ENCODE measurements at regions not wholly inside any gene's neighbourhood (a gene's known extent, or its start where the extent isn't known, plus 50 kb on each side); places are given as distances from the start of the nearest gene placed in this dataset.

DNA sequence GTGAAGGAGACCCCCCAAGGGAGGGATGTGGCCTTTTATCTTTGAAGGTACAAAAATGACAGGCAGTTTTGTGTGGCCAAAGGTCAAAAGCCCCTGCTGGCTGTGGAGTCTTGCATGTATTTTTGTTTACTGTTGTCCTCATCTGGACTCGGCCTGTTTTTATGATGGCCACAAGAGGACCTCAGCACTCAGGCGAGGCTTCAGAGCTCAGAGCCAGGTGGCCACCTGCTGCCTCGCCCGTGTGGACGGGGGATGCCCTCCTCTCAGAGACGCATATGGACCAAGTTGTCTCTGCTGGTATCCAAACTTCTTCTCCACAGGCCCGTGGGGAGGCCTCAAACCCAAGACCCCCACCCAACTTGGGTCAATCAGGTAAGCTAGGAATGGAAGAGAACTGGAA is 118.2 kb downstream of the DACT2 start:
- H3K4me1 ChIP-seq (ENCODE audit: low read length), result no peaks in the 10 kb centered on the region
- H3K27me3 ChIP-seq (ENCODE audit: low read depth, low read length), result 0 out of 2 replicates have a peak, but pooled peaks cover 3% of the 10 kb centered on the region
- H3K9me3 ChIP-seq (ENCODE audit: insufficient read depth, low read length), result no peaks in the 10 kb centered on the region
- H2AFZ ChIP-seq (ENCODE audit: low read depth, low read length), result no peak overlapping the region
- no peak overlapping the region for H3K4me2 ChIP-seq (ENCODE audit: low read length)
- H3K36me3 ChIP-seq (replicated peaks; ENCODE audit: low read depth, low read length), result no peaks in the 10 kb centered on the region
- no peak overlapping the region for H3K9ac ChIP-seq (ENCODE audit: low read length)
- no peak overlapping the region for H3K27ac ChIP-seq (ENCODE audit: low read length)
- H3K79me2 ChIP-seq (ENCODE audit: low read length), result no peaks in the 10 kb centered on the region
- no peaks in the 10 kb centered on the region for H4K20me1 ChIP-seq (ENCODE audit: insufficient read depth, low read length)
- TF ChIP-seq, protein P1, sequence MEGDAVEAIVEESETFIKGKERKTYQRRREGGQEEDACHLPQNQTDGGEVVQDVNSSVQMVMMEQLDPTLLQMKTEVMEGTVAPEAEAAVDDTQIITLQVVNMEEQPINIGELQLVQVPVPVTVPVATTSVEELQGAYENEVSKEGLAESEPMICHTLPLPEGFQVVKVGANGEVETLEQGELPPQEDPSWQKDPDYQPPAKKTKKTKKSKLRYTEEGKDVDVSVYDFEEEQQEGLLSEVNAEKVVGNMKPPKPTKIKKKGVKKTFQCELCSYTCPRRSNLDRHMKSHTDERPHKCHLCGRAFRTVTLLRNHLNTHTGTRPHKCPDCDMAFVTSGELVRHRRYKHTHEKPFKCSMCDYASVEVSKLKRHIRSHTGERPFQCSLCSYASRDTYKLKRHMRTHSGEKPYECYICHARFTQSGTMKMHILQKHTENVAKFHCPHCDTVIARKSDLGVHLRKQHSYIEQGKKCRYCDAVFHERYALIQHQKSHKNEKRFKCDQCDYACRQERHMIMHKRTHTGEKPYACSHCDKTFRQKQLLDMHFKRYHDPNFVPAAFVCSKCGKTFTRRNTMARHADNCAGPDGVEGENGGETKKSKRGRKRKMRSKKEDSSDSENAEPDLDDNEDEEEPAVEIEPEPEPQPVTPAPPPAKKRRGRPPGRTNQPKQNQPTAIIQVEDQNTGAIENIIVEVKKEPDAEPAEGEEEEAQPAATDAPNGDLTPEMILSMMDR (IDR thresholded peaks at IDR 0.05; ENCODE audit: low read depth, low read length), result no peak
- TF ChIP-seq EZH2phosphoT487 (IDR thresholded peaks at IDR 0.05; ENCODE audit: low read depth), result no peak
- H3K4me3 ChIP-seq (ENCODE audit: low read length), result no peak overlapping the region

DNA sequence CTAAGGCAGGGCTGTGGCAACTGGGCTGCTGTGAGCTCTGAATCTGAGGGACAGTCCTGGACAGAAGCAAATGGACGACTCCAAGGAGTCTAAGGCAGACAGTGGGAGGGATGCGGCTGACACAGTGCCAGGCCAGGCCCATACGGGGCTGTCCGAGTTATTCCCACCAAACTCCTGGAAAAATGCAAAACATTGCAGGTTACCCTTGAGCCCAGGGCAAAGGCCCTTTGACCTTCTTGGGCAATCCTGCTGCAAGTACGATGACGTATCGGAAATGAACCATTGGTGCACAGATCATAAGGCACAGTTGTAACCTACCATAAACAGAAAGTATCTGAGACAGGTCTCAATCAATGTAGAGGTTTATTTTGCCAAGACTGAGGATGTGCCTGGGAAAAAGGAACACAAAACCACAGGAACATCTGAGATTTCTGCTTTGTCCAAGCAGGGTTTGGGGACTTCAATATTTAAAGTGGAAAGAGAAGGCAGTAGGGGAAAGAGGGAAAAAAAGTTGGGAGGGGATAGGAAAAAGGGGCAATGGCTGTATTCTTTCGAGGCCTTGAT is 118.9 kb downstream of the DACT2 start:
- H3K27me3 ChIP-seq (ENCODE audit: low read depth, low read length), result 0 out of 2 replicates have a peak, but pooled peaks cover 3% of the 10 kb centered on the region
- no peak overlapping the region for H3K27ac ChIP-seq (ENCODE audit: low read length)
- no peaks in the 10 kb centered on the region for H3K9me3 ChIP-seq (ENCODE audit: insufficient read depth, low read length)
- H3K4me2 ChIP-seq (ENCODE audit: low read length), result no peak overlapping the region
- H2AFZ ChIP-seq (ENCODE audit: low read depth, low read length), result no peak overlapping the region
- H3K79me2 ChIP-seq (ENCODE audit: low read length), result no peaks in the 10 kb centered on the region
- TF ChIP-seq EZH2phosphoT487 (IDR thresholded peaks at IDR 0.05; ENCODE audit: low read depth), result no peak
- TF ChIP-seq, protein P1 (IDR thresholded peaks at IDR 0.05; ENCODE audit: low read depth, low read length), result no peak
- no peaks in the 10 kb centered on the region for H3K4me1 ChIP-seq (ENCODE audit: low read length)
- no peaks in the 10 kb centered on the region for H4K20me1 ChIP-seq (ENCODE audit: insufficient read depth, low read length)
- no peak overlapping the region for H3K9ac ChIP-seq (ENCODE audit: low read length)
- H3K4me3 ChIP-seq (ENCODE audit: low read length), result no peak overlapping the region
- no peaks in the 10 kb centered on the region for H3K36me3 ChIP-seq (replicated peaks; ENCODE audit: low read depth, low read length)

DNA sequence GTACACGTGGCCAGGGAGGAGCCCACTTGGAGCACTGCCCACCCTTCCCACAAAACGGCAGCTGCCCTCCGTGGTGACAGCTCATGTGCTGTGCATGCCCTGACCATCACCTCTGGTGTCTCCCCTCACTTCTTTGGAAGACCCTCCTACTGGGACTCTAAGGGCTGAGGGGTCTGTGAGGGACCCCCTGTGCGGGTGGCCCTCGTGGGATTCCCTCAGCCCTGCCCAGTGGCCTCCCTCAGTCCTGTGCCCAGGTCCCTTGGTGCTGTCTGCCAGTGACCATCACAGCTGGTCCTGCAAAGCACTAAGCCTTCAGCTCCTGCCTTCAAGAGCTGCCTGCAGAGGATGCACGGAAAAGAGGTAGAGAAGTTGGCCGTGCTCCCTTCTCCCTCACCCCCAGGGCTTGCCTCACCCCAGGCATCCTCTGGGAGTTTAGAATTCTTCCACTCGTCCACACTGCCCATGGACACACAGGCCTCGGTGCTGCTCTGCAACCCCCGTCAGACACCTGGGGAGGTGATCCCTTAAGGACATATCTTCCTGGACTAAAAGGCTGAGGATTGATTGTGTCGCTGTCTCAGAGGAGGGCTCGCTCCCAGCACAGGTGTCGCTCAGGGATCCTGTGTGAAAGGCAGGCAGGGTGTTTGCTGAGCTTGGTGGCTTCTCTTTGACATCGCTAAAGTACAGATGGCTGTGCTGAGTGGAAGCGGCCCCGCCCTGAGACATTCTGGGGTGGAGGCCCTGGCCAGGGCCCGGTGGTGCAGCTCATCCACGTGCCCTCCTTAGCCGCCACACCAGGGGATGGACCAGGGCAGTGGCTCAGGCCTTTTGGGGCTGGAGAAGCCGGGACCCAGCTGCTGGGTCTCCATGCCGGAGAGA is 119.5 kb upstream of the FRMD1 start:
- Histone ChIP-seq H3K4me1 (ENCODE audit: low read length) (no peaks in the 10 kb centered on the region), H3K27me3 (ENCODE audit: low read depth, low read length) (0 out of 2 replicates have a peak, but pooled peaks cover 3% of the 10 kb centered on the region), H3K9ac (ENCODE audit: low read length) (no peak overlapping the region), H3K27ac (ENCODE audit: low read length) (no peak overlapping the region), H3K79me2 (ENCODE audit: low read length) (no peaks in the 10 kb centered on the region), H2AFZ (ENCODE audit: low read depth, low read length) (no peak overlapping the region), H3K9me3 (ENCODE audit: insufficient read depth, low read length) (no peaks in the 10 kb centered on the region), H3K36me3 (replicated peaks; ENCODE audit: low read depth, low read length) (no peaks in the 10 kb centered on the region), H4K20me1 (ENCODE audit: insufficient read depth, low read length) (no peaks in the 10 kb centered on the region), H3K4me3 (ENCODE audit: low read length) (no peak overlapping the region), H3K4me2 (ENCODE audit: low read length) (no peak overlapping the region)
- TF ChIP-seq, protein P1 (IDR thresholded peaks at IDR 0.05; ENCODE audit: low read depth, low read length), result no peak
- no peak for TF ChIP-seq EZH2phosphoT487 (IDR thresholded peaks at IDR 0.05; ENCODE audit: low read depth)

DNA sequence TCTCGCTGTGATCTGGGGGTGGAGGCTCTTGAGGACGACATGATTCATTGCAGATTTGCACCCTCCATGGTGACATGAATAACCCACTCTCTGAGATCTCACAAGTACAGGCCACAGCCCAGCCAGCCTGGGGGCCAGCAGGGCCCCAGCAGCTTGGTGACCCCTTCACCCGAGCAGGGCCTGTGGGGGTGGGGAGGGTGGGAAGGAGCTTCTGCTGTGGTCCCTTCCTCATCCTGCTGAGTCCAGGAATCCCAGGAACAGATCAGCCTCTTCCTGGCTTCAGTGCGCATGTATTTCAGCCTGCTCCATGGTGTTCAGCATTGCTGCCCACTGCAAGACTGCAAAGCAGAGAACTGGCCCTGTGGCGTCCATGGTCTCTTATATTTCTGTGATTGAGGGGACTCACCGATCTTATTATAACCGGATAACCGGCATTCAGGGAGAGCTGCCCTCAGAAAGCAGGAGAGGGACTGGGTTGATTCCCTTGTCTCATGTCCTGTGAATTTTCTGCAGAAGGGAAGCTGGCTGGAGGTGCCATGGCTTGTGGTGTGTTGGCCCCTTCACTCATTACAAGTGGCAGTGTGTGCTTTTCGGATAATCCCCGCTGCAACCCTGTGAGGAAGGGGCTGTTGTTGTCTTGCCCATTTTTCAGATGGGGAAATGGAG is 118.8 kb upstream of the FRMD1 start:
- H3K27ac ChIP-seq (ENCODE audit: low read length), result no peak overlapping the region
- no peaks in the 10 kb centered on the region for H4K20me1 ChIP-seq (ENCODE audit: insufficient read depth, low read length)
- H3K27me3 ChIP-seq (ENCODE audit: low read depth, low read length), result no peaks in the 10 kb centered on the region
- H2AFZ ChIP-seq (ENCODE audit: low read depth, low read length), result no peak overlapping the region
- H3K79me2 ChIP-seq (ENCODE audit: low read length), result no peaks in the 10 kb centered on the region
- no peak for TF ChIP-seq EZH2phosphoT487 (IDR thresholded peaks at IDR 0.05; ENCODE audit: low read depth)
- TF ChIP-seq, protein P1 (IDR thresholded peaks at IDR 0.05; ENCODE audit: low read depth, low read length), result no peak
- no peak overlapping the region for H3K9ac ChIP-seq (ENCODE audit: low read length)
- no peak overlapping the region for H3K4me2 ChIP-seq (ENCODE audit: low read length)
- no peaks in the 10 kb centered on the region for H3K36me3 ChIP-seq (replicated peaks; ENCODE audit: low read depth, low read length)
- no peak overlapping the region for H3K4me3 ChIP-seq (ENCODE audit: low read length)
- no peaks in the 10 kb centered on the region for H3K4me1 ChIP-seq (ENCODE audit: low read length)
- no peaks in the 10 kb centered on the region for H3K9me3 ChIP-seq (ENCODE audit: insufficient read depth, low read length)
